Thymus (tissue), 11 donors: ENCODE measurements at regions not wholly inside any gene's neighbourhood (a gene's known extent, or its start where the extent isn't known, plus 50 kb on each side); places are given as distances from the start of the nearest gene placed in this dataset.

ENCODE experiments used
- DNase-seq, 9 donors: peaks; one replicate each; pipeline ENCODE4 v3.0.0-alpha.2; 2013; ENCODE audit warnings: low spot score in 9 of 9, low read depth in 6 of 9, missing footprints in 1 of 9
- H3K27ac ChIP-seq, 2 donors: one replicate each; pipeline ENCODE4 v1.5.1; 2013; ENCODE audit warnings: control low read depth in 1 of 2, low read depth in 1 of 2, low read length in 1 of 2, mild to moderate bottlenecking in 1 of 2, moderate library complexity in 1 of 2
- H3K27me3 ChIP-seq, 2 donors: one replicate each; pipeline ENCODE4 v1.5.1; 2013; ENCODE audit warnings: low read length in 1 of 2; ENCODE audit not compliant: control insufficient read depth in 2 of 2, insufficient read depth in 1 of 2
- H3K36me3 ChIP-seq, 2 donors: one replicate each; pipeline ENCODE4 v1.5.1; 2013; ENCODE audit warnings: low read length in 1 of 2, mild to moderate bottlenecking in 1 of 2, moderate library complexity in 1 of 2; ENCODE audit not compliant: control insufficient read depth in 2 of 2, insufficient read depth in 2 of 2
- H3K4me1 ChIP-seq, 2 donors: one replicate each; pipeline ENCODE4 v1.5.1; 2013; ENCODE audit warnings: low read length in 2 of 2; ENCODE audit not compliant: control insufficient read depth in 2 of 2, insufficient read depth in 2 of 2
- H3K4me3 ChIP-seq, 2 donors: one replicate each; pipeline ENCODE4 v1.5.1; 2013; ENCODE audit warnings: low read length in 2 of 2, control low read depth in 1 of 2, mild to moderate bottlenecking in 1 of 2
- H3K9me3 ChIP-seq, 2 donors: one replicate each; pipeline ENCODE4 v1.5.1; 2013; ENCODE audit warnings: low read length in 1 of 2, mild to moderate bottlenecking in 1 of 2; ENCODE audit not compliant: control insufficient read depth in 2 of 2, insufficient read depth in 1 of 2
- WGBS: extraction: QIAGEN DNeasy Blood & Tissue Kit; methylation state at CpG from one replicate; pipeline ENCODE4 v1.1.7; 2013; 5-methylcytosine and 5-hydroxymethylcytosine counted together
- donor health status: healthy.

DNA sequence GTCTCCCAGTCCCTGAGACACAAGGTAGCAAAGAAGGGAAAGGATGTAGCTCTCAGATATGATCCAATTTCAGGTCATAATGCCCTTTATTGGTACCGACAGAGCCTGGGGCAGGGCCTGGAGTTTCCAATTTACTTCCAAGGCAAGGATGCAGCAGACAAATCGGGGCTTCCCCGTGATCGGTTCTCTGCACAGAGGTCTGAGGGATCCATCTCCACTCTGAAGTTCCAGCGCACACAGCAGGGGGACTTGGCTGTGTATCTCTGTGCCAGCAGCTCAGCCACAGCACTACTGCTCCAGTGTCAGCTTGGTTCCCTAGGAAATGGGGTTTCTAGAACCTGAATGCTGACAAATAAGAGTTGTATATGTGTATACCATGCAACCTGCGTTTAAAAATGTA is 74.6 kb upstream of the PRSS58 start:
- H3K27ac ChIP-seq, result no peak overlapping the region
- H3K27me3 ChIP-seq, result no peaks in the 10 kb centered on the region
- no peaks in the 10 kb centered on the region for H3K9me3 ChIP-seq
- H3K4me3 ChIP-seq, result no peak overlapping the region
- no peak for DNase-seq
- peaks cover 7 to 26% of the 10 kb centered on the region in 2 donors for H3K4me1 ChIP-seq
- WGBS, result 98% methylated on average over 6 of the region's 6 CpGs
- peaks cover 0 to 8% of the 10 kb centered on the region in 2 donors for H3K36me3 ChIP-seq

GRCh38 chr7:142331941-142332340 is 74.1 kb upstream of the PRSS58 start:
- H3K27me3 ChIP-seq, result no peaks in the 10 kb centered on the region
- no peak for DNase-seq
- WGBS, result 95% methylated on average over 2 of the region's 2 CpGs
- peaks cover 9 to 29% of the 10 kb centered on the region in 2 donors for H3K4me1 ChIP-seq
- no peak overlapping the region for H3K4me3 ChIP-seq
- no peak overlapping the region for H3K27ac ChIP-seq
- H3K36me3 ChIP-seq, result peaks cover 0 to 8% of the 10 kb centered on the region in 2 donors
- H3K9me3 ChIP-seq, result no peaks in the 10 kb centered on the region

DNA sequence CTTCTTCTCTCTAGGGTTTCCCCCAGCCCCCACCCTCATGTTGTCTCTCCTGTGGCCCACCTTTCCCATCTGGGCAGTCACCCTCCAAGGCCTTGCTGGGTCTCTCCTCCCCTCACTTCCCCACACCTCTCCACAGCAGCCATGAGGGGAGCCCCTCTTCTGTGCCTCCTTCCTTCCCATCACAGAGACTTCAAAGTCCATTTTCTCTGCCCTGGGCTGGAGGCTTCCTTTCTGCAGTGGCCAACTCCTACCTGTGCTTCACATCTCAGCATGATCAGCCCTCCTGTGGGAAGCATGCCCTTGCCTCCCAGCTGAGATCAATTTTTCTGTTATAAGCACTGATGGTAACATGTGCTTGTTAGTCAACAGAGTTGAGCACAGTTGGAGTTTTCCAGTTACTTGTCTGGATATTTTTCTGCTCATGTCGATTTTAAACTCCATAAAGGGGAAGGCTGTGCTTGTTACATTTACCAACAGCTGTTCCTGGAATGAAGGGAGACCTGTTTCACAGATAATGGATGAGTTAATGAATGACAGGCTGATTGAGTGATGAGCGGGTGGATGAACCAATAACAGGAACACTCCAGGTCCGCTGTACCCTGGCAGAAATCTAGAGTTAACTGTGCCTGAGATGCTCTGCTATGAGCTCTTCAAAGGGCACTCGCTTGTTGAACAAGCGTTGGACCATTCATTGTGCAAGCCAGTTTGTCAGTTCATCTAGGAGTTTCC is 71.4 kb upstream of the PRSS58 start:
- peaks cover 11 to 36% of the 10 kb centered on the region in 2 donors for H3K4me1 ChIP-seq
- no peaks in the 10 kb centered on the region for H3K27me3 ChIP-seq
- 95% methylated on average over 5 of the region's 5 CpGs for WGBS
- peaks cover 0 to 6% of the 10 kb centered on the region in 2 donors for H3K36me3 ChIP-seq
- no peaks in the 10 kb centered on the region for H3K9me3 ChIP-seq
- H3K27ac ChIP-seq, result no peak overlapping the region
- DNase-seq, result no peak
- no peak overlapping the region for H3K4me3 ChIP-seq

DNA sequence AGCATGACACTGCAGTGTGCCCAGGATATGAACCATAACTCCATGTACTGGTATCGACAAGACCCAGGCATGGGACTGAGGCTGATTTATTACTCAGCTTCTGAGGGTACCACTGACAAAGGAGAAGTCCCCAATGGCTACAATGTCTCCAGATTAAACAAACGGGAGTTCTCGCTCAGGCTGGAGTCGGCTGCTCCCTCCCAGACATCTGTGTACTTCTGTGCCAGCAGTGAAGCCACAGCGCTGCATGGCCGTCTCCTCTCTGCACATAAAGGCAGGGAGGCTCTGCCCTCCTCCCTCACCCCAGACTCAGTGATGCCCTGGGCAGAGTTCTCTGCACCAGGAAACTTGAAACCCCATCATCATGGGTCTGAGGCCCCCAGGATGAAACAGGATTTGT is 70.7 kb upstream of the PRSS58 start:
- peak overlapping the region in 1 of 2 donors; percentile 14 for H3K4me3 ChIP-seq
- no peak for DNase-seq
- H3K36me3 ChIP-seq, result peaks cover 0 to 4% of the 10 kb centered on the region in 2 donors
- peaks cover 18 to 43% of the 10 kb centered on the region in 2 donors for H3K4me1 ChIP-seq
- no peaks in the 10 kb centered on the region for H3K27me3 ChIP-seq
- 27% methylated on average over 6 of the region's 6 CpGs for WGBS
- H3K9me3 ChIP-seq, result no peaks in the 10 kb centered on the region
- H3K27ac ChIP-seq, result peak overlapping the region in 1 of 2 donors; percentile 55

GRCh38 chr7:142327628-142328405 is 70.0 kb upstream of the PRSS58 start:
- H3K27ac ChIP-seq, result peak overlapping the region in 1 of 2 donors; percentile 55

GRCh38 chr7:142323706-142324105 is 65.8 kb upstream of the PRSS58 start:
- H3K27me3 ChIP-seq, result no peaks in the 10 kb centered on the region
- WGBS, result 3% methylated on average over 4 of the region's 4 CpGs
- no peak overlapping the region for H3K4me3 ChIP-seq
- DNase-seq, result peak in 3 of 9 donors; percentile 79 to 85 (median 81)
- H3K9me3 ChIP-seq, result no peaks in the 10 kb centered on the region
- H3K4me1 ChIP-seq, result peaks cover 30 to 72% of the 10 kb centered on the region in 2 donors
- H3K27ac ChIP-seq, result peak overlapping the region; percentile 71 to 83
- no peaks in the 10 kb centered on the region for H3K36me3 ChIP-seq

More at GRCh38 chr7:142327628-142328405, 70.0 kb upstream of the PRSS58 start:
- Histone ChIP-seq H3K4me1 (peaks cover 19 to 49% of the 10 kb centered on the region in 2 donors), H3K9me3 (no peaks in the 10 kb centered on the region), H3K36me3 (no peaks in the 10 kb centered on the region), H3K4me3 (no peak overlapping the region), H3K27me3 (no peaks in the 10 kb centered on the region)
- WGBS, result 30% methylated on average over 11 of the region's 11 CpGs
- DNase-seq, result no peak

GRCh38 chr7:142321391-142321790 is 63.5 kb upstream of the PRSS58 start:
- H3K4me3 ChIP-seq, result peak overlapping the region; percentile 14 to 33
- peak overlapping the region; percentile 61 to 92 for H3K27ac ChIP-seq
- no peaks in the 10 kb centered on the region for H3K36me3 ChIP-seq
- peak in 2 of 9 donors; percentile 48 to 74 for DNase-seq
- WGBS, result 7% methylated on average over 7 of the region's 7 CpGs
- H3K27me3 ChIP-seq, result no peaks in the 10 kb centered on the region
- peaks cover 22 to 53% of the 10 kb centered on the region in 2 donors for H3K4me1 ChIP-seq
- H3K9me3 ChIP-seq, result no peaks in the 10 kb centered on the region

GRCh38 chr7:142320883-142321282 is 63.0 kb upstream of the PRSS58 start:
- Histone ChIP-seq H3K9me3 (no peaks in the 10 kb centered on the region), H3K4me1 (peaks cover 22 to 53% of the 10 kb centered on the region in 2 donors), H3K36me3 (no peaks in the 10 kb centered on the region), H3K27ac (peak overlapping the region; percentile 61 to 92), H3K4me3 (peak overlapping the region; percentile 14 to 33), H3K27me3 (no peaks in the 10 kb centered on the region)
- DNase-seq, result peak in 1 of 9 donors; percentile 54
- 90% methylated on average over 2 of the region's 2 CpGs for WGBS

- peak in 3 of 9 donors; percentile 75 to 89 (median 83) for DNase-seq
- peaks cover 22 to 53% of the 10 kb centered on the region in 2 donors for H3K4me1 ChIP-seq
- no peaks in the 10 kb centered on the region for H3K36me3 ChIP-seq
- peak overlapping the region in 1 of 2 donors; percentile 92 for H3K27ac ChIP-seq
- 18% methylated on average over 3 of the region's 3 CpGs for WGBS
- H3K27me3 ChIP-seq, result no peaks in the 10 kb centered on the region
- no peaks in the 10 kb centered on the region for H3K9me3 ChIP-seq
- H3K4me3 ChIP-seq, result peak overlapping the region in 1 of 2 donors; percentile 33
Measured at GRCh38 chr7:142319970-142320369, 62.1 kb upstream of the PRSS58 start.
